SK-N-SH (cell line): ENCODE measurements at regions not wholly inside any gene's neighbourhood (a gene's known extent, or its start where the extent isn't known, plus 50 kb on each side); places are given as distances from the start of the nearest gene placed in this dataset.

Experiments
- CTCF ChIA-PET: fragments of 300-600, 350-600 bp; formaldehyde crosslinking; extraction: SDS; loops from one replicate; lab custom pipeline; 2021; lab: Yijun Ruan, JAX
- POLR2A ChIA-PET: fragments of 350-600 bp; sonication (Branson Sonifier 250); formaldehyde crosslinking; extraction: SDS; loops from one replicate; lab custom pipeline; 2020; ENCODE audit warnings: antibody characterized with exemption, inconsistent platforms; lab: Yijun Ruan, JAX
- DNase-seq: peaks from one replicate; pipeline ENCODE4 v3.0.0; 2012
- H2AFZ ChIP-seq: fragments of 200-600 bp; sonication (generic); 2 replicates; pipeline ENCODE4 v1.8.1; 2016; ENCODE audit warnings: antibody characterized with exemption, mild to moderate bottlenecking, low read depth
- H3F3A ChIP-seq: fragments of 200-600 bp; sonication (generic); replicated peaks from 2 replicates; pipeline ENCODE3; 2016; ENCODE audit warnings: antibody characterized with exemption, mild to moderate bottlenecking; ENCODE audit not compliant: insufficient read depth
- H3K27ac ChIP-seq, 2 experiments: fragments of 200-500 bp in 1 of 2; fragments of 200-600 bp in 1 of 2; sonication (Bioruptor generic) in 1 of 2; sonication (generic), shearing (Covaris generic) in 1 of 2; 2 replicates each; pipeline versions ENCODE4 v1.5.1 to v1.6.1; 2014 to 2016; ENCODE audit warnings: low read depth in 2 of 2, inconsistent platforms in 1 of 2, low read length in 1 of 2, mild to moderate bottlenecking in 1 of 2, mixed read lengths in 1 of 2
- H3K27me3 ChIP-seq: fragments of 200-600 bp; sonication (generic), shearing (Covaris generic); 2 replicates; pipeline ENCODE4 v1.6.1; 2016; ENCODE audit warnings: mixed run types; ENCODE audit not compliant: insufficient read depth
- H3K36me3 ChIP-seq, 2 experiments: fragments of 200-500 bp in 1 of 2; fragments of 200-600 bp in 1 of 2; sonication (Bioruptor generic) in 1 of 2; sonication (generic) in 1 of 2; replicated peaks in 1 of 2; 2 replicates each; pipeline versions ENCODE3 to v1.5.1; 2014 to 2016; ENCODE audit warnings: low read length in 1 of 2, mild to moderate bottlenecking in 1 of 2; ENCODE audit not compliant: insufficient read depth in 2 of 2, control insufficient read depth in 1 of 2
- H3K4me1 ChIP-seq, 2 experiments: fragments of 200-500 bp in 1 of 2; fragments of 200-600 bp in 1 of 2; sonication (Bioruptor generic) in 1 of 2; sonication (generic), shearing (Covaris generic) in 1 of 2; 2 replicates each; pipeline versions ENCODE4 v1.5.1 to v1.6.1; 2014 to 2016; ENCODE audit warnings: low read depth in 1 of 2, low read length in 1 of 2, mixed run types in 1 of 2; ENCODE audit not compliant: insufficient read depth in 2 of 2, control insufficient read depth in 1 of 2
- H3K4me2 ChIP-seq: fragments of 200-600 bp; sonication (generic), shearing (Covaris generic); 2 replicates; pipeline ENCODE4 v1.6.1; 2017; ENCODE audit warnings: mixed run types
- H3K4me3 ChIP-seq, 2 experiments: fragments of 200-500 bp in 1 of 2; fragments of 200-600 bp in 1 of 2; sonication (Bioruptor generic) in 1 of 2; sonication (generic), shearing (Covaris generic) in 1 of 2; 2 replicates each; pipeline versions ENCODE4 v1.5.1 to v1.8.1; 2014 to 2016; ENCODE audit warnings: low read depth in 2 of 2, inconsistent platforms in 1 of 2, low read length in 1 of 2, mild to moderate bottlenecking in 1 of 2, mixed read lengths in 1 of 2, moderate library complexity in 1 of 2
- H3K79me2 ChIP-seq: fragments of 200-600 bp; sonication (generic); 2 replicates; pipeline ENCODE4 v1.8.1; 2017; ENCODE audit warnings: mild to moderate bottlenecking; ENCODE audit not compliant: insufficient read depth
- H3K9ac ChIP-seq: fragments of 200-600 bp; sonication (generic); 2 replicates; pipeline ENCODE4 v1.6.1; 2017; ENCODE audit warnings: mixed run types
- H3K9me2 ChIP-seq: fragments of 200-600 bp; sonication (generic); 2 replicates; pipeline ENCODE4 v1.6.1; 2017; ENCODE audit warnings: mixed run types
- H3K9me3 ChIP-seq: fragments of 200-600 bp; sonication (generic); 2 replicates; pipeline ENCODE4 v1.6.1; 2017; ENCODE audit warnings: mixed run types, mild to moderate bottlenecking, moderate library complexity
- H4K20me1 ChIP-seq: fragments of 200-600 bp; sonication (generic); 2 replicates; pipeline ENCODE4 v1.6.1; 2017; ENCODE audit warnings: mild to moderate bottlenecking, mixed run types; ENCODE audit not compliant: insufficient read depth
- ELF1 ChIP-seq: IDR thresholded peaks from 2 replicates; pipeline ENCODE4 v1.4.0; 2012
- FOXJ3 ChIP-seq: sonication (generic); formaldehyde crosslinking; IDR thresholded peaks from 2 replicates; pipeline ENCODE4 v1.5.1; 2020; ENCODE audit warnings: mild to moderate bottlenecking, missing genetic modification reagents
- JUND ChIP-seq: IDR thresholded peaks from 2 replicates; pipeline ENCODE4 v1.4.0; 2012
- NFIC ChIP-seq: IDR thresholded peaks from 2 replicates; pipeline ENCODE4 v1.4.0; 2012; ENCODE audit warnings: borderline replicate concordance
- NRF1 ChIP-seq: IDR thresholded peaks from 2 replicates; pipeline ENCODE4 v1.6.1; 2012; ENCODE audit warnings: low read depth, mild to moderate bottlenecking, low read length
- POLR2AphosphoS5 ChIP-seq: IDR thresholded peaks from 2 replicates; pipeline ENCODE4 v1.6.1; 2012; ENCODE audit warnings: low read depth, low read length
- RAD21 ChIP-seq: IDR thresholded peaks from 2 replicates; pipeline ENCODE4 v1.6.1; 2012; ENCODE audit warnings: mild to moderate bottlenecking, low read length
- RCOR1 ChIP-seq: fragments of 150-350 bp; IDR thresholded peaks from 2 replicates; pipeline ENCODE4 v1.6.1; 2017; ENCODE audit warnings: antibody characterized with exemption, low read length
- RFX5 ChIP-seq: IDR thresholded peaks from 2 replicates; pipeline ENCODE4 v1.6.1; 2012; ENCODE audit warnings: mild to moderate bottlenecking, improper control_type of control experiment, low read length
- SIN3A ChIP-seq: IDR thresholded peaks from 2 replicates; pipeline ENCODE4 v1.6.1; 2012; ENCODE audit warnings: low read depth, mild to moderate bottlenecking, low read length, moderate library complexity, borderline replicate concordance
- SMC3 ChIP-seq: IDR thresholded peaks from 2 replicates; pipeline ENCODE4 v1.6.1; 2012; ENCODE audit warnings: low read depth, low read length, improper control_type of control experiment
- TAF1 ChIP-seq: IDR thresholded peaks from 2 replicates; pipeline ENCODE4 v1.6.1; 2012; ENCODE audit warnings: low read depth, mild to moderate bottlenecking, low read length, moderate library complexity, borderline replicate concordance
- TCF12 ChIP-seq: IDR thresholded peaks from 2 replicates; pipeline ENCODE4 v1.4.0; 2012
- YY1 ChIP-seq: IDR thresholded peaks from 2 replicates; pipeline ENCODE4 v1.4.0; 2012; ENCODE audit warnings: low read depth, mild to moderate bottlenecking
- WGBS: methylation state at CpG from one replicate; pipeline ENCODE4 v1.1.6; 2017; ENCODE audit warnings: low lambda C conversion rate; 5-methylcytosine and 5-hydroxymethylcytosine counted together
- TF ChIP-seq, protein P1 (sequence below): fragments of 150-350 bp; IDR thresholded peaks from 2 replicates; pipeline ENCODE4 v1.6.1; 2017; ENCODE audit warnings: antibody characterized with exemption, low read length, low read depth, borderline replicate concordance
- TF ChIP-seq, protein P2 (sequence below): IDR thresholded peaks from 2 replicates; pipeline ENCODE4 v1.6.1; 2012; ENCODE audit warnings: mild to moderate bottlenecking, low read depth, low read length, moderate library complexity
- TF ChIP-seq, protein P3 (sequence below): IDR thresholded peaks from 2 replicates; pipeline ENCODE4 v1.4.0; 2012; ENCODE audit warnings: low read depth, borderline replicate concordance
- TF ChIP-seq, protein P4 (sequence below): IDR thresholded peaks from 2 replicates; pipeline ENCODE4 v1.4.0; 2012; ENCODE audit warnings: low read depth
- TF ChIP-seq, protein P5 (sequence below): fragments of 200-600 bp; sonication (generic); IDR thresholded peaks from 2 replicates; pipeline ENCODE4 v1.6.1; 2017; ENCODE audit warnings: antibody characterized with exemption, mild to moderate bottlenecking, moderate library complexity
- TF ChIP-seq, protein P6 (sequence below): fragments of 150-350 bp; IDR thresholded peaks from 2 replicates; pipeline ENCODE4 v1.6.1; 2016; ENCODE audit warnings: mild to moderate bottlenecking, low read depth, low read length

DNA sequence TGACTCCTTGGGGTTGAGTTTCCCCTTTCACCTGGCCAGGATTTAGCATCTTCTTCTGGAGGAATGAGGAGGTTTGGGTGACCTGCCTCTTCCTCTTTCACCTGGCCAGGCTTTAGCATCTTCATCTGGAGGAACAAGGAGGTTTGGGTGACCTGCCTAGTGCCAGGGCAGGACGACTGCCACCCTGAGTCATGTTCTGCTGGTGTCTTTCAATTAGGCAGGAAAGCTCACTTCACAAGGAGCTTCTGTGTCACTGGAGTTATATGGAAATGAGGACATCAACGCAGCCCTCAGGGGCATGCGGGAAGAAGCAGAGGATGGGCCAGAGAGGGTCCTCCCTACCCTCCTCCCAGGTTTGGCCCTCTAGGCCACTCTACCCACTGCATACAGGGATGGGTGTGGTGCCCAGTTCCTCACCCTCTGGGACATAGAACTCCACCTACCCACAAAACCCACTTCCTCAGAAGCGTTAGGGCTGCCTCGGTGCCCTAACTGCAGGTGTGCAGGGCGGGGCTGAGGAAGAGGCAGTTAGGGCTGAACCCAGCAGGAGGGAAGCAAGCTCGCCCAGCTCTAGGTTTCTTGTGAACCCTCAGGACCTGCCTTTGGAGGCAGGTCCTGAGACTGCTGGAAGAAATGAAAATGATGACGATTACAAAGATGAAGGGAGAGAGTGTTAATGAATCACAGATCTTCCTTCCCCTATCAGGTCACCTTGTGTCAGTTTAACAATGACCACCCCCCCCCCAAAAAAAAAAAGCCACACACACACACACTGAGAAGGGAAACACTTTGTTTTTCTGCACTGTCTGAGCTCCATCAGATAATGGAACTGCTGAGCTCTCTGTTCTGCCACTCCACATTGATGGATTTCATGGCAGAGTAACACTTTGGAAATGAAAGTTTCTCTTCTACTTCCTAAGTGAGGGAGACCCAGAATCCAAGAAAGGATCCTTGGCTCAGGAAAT is 71.0 kb downstream of the ARL4C start:
- TF ChIP-seq YY1 (no peak), TAF1 (no peak), NFIC (no peak), SIN3A (no peak), RCOR1 (no peak), RFX5 (no peak), JUND (no peak), FOXJ3 (CRISPR knock-in tag) (no peak), SMC3 (no peak), RAD21 (no peak), POLR2AphosphoS5 (no peak), NRF1 (no peak), TCF12 (no peak), ELF1 (no peak)
- TF ChIP-seq, protein P1, sequence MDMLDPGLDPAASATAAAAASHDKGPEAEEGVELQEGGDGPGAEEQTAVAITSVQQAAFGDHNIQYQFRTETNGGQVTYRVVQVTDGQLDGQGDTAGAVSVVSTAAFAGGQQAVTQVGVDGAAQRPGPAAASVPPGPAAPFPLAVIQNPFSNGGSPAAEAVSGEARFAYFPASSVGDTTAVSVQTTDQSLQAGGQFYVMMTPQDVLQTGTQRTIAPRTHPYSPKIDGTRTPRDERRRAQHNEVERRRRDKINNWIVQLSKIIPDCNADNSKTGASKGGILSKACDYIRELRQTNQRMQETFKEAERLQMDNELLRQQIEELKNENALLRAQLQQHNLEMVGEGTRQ: no peak
- TF ChIP-seq, protein P2, sequence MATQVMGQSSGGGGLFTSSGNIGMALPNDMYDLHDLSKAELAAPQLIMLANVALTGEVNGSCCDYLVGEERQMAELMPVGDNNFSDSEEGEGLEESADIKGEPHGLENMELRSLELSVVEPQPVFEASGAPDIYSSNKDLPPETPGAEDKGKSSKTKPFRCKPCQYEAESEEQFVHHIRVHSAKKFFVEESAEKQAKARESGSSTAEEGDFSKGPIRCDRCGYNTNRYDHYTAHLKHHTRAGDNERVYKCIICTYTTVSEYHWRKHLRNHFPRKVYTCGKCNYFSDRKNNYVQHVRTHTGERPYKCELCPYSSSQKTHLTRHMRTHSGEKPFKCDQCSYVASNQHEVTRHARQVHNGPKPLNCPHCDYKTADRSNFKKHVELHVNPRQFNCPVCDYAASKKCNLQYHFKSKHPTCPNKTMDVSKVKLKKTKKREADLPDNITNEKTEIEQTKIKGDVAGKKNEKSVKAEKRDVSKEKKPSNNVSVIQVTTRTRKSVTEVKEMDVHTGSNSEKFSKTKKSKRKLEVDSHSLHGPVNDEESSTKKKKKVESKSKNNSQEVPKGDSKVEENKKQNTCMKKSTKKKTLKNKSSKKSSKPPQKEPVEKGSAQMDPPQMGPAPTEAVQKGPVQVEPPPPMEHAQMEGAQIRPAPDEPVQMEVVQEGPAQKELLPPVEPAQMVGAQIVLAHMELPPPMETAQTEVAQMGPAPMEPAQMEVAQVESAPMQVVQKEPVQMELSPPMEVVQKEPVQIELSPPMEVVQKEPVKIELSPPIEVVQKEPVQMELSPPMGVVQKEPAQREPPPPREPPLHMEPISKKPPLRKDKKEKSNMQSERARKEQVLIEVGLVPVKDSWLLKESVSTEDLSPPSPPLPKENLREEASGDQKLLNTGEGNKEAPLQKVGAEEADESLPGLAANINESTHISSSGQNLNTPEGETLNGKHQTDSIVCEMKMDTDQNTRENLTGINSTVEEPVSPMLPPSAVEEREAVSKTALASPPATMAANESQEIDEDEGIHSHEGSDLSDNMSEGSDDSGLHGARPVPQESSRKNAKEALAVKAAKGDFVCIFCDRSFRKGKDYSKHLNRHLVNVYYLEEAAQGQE: no peak
- TF ChIP-seq, protein P3, sequence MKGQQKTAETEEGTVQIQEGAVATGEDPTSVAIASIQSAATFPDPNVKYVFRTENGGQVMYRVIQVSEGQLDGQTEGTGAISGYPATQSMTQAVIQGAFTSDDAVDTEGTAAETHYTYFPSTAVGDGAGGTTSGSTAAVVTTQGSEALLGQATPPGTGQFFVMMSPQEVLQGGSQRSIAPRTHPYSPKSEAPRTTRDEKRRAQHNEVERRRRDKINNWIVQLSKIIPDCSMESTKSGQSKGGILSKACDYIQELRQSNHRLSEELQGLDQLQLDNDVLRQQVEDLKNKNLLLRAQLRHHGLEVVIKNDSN: no peak
- TF ChIP-seq, protein P4, sequence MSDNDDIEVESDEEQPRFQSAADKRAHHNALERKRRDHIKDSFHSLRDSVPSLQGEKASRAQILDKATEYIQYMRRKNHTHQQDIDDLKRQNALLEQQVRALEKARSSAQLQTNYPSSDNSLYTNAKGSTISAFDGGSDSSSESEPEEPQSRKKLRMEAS: no peak
- TF ChIP-seq, protein P5, sequence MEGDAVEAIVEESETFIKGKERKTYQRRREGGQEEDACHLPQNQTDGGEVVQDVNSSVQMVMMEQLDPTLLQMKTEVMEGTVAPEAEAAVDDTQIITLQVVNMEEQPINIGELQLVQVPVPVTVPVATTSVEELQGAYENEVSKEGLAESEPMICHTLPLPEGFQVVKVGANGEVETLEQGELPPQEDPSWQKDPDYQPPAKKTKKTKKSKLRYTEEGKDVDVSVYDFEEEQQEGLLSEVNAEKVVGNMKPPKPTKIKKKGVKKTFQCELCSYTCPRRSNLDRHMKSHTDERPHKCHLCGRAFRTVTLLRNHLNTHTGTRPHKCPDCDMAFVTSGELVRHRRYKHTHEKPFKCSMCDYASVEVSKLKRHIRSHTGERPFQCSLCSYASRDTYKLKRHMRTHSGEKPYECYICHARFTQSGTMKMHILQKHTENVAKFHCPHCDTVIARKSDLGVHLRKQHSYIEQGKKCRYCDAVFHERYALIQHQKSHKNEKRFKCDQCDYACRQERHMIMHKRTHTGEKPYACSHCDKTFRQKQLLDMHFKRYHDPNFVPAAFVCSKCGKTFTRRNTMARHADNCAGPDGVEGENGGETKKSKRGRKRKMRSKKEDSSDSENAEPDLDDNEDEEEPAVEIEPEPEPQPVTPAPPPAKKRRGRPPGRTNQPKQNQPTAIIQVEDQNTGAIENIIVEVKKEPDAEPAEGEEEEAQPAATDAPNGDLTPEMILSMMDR: no peak
- TF ChIP-seq, protein P6, sequence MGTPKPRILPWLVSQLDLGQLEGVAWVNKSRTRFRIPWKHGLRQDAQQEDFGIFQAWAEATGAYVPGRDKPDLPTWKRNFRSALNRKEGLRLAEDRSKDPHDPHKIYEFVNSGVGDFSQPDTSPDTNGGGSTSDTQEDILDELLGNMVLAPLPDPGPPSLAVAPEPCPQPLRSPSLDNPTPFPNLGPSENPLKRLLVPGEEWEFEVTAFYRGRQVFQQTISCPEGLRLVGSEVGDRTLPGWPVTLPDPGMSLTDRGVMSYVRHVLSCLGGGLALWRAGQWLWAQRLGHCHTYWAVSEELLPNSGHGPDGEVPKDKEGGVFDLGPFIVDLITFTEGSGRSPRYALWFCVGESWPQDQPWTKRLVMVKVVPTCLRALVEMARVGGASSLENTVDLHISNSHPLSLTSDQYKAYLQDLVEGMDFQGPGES: no peak
- Histone ChIP-seq H3K79me2 (no peaks in the 10 kb centered on the region), H2AFZ (no peak overlapping the region), H3K36me3 (no peaks in the 10 kb centered on the region), H3K4me2 (no peak overlapping the region), H3K9me2 (no peaks in the 10 kb centered on the region), H3K4me3 (no peak overlapping the region), H3K9me3 (no peaks in the 10 kb centered on the region), H3F3A (no peaks in the 10 kb centered on the region), H4K20me1 (no peaks in the 10 kb centered on the region), H3K4me1 (no peaks in the 10 kb centered on the region; a peak in 1 of 4 replicates), H3K27me3 (no peaks in the 10 kb centered on the region), H3K27ac (no peak overlapping the region), H3K9ac (no peak overlapping the region)
- ChIA-PET CTCF (no interaction called here), POLR2A (no interaction called here)
- DNase-seq: no peak
- 93% methylated on average over 8 of the region's 8 CpGs for WGBS
